Activated T-cell treated with anti-CD3 and anti-CD28 coated beads, Interleukin-2, amount 50 U/mL, for 24 hours (primary cell): ENCODE measurements at regions not wholly inside any gene's neighbourhood (a gene's known extent, or its start where the extent isn't known, plus 50 kb on each side); places are given as distances from the start of the nearest gene placed in this dataset.
"Not testable (repeated sequence)": the region's sequence is repeated elsewhere in the genome, so short reads cannot be mapped to it uniquely, and the experiment has no call there.

Experiments
- DNase-seq: peaks from one replicate; pipeline ENCODE4 v3.0.0-alpha.2; 2020
- H3K27ac Mint-ChIP-seq: 2 replicates; pipeline ENCODE4 v1.8.0; 2020; ENCODE audit warnings: mild to moderate bottlenecking, mixed read lengths
- H3K27me3 Mint-ChIP-seq: 2 replicates; pipeline ENCODE4 v1.8.0; 2020; ENCODE audit warnings: mixed read lengths
- H3K36me3 Mint-ChIP-seq: 2 replicates; pipeline ENCODE4 v1.8.0; 2020; ENCODE audit warnings: low read depth, mixed read lengths
- H3K4me1 Mint-ChIP-seq: 2 replicates; pipeline ENCODE4 v1.8.0; 2020; ENCODE audit warnings: low read depth, mixed read lengths
- H3K4me3 Mint-ChIP-seq: 2 replicates; pipeline ENCODE4 v1.8.0; 2020; ENCODE audit warnings: mild to moderate bottlenecking, moderate library complexity, mixed read lengths
- H3K9me3 Mint-ChIP-seq: 2 replicates; pipeline ENCODE4 v1.8.0; 2020; ENCODE audit warnings: mixed read lengths

- Mint-ChIP-seq H3K4me1 (no peaks in the 10 kb centered on the region), H3K36me3 (no peaks in the 10 kb centered on the region), H3K27me3 (no peaks in the 10 kb centered on the region), H3K4me3 (no peak overlapping the region), H3K9me3 (peaks cover 6% of the 10 kb centered on the region), H3K27ac (no peak overlapping the region)
- DNase-seq: no peak
These were observed 1776.2 kb downstream of the PCDH9 start for GRCh38 chr13:65453982-65454381.

- Mint-ChIP-seq H3K36me3 (no peaks in the 10 kb centered on the region), H3K27ac (no peak overlapping the region), H3K27me3 (no peaks in the 10 kb centered on the region), H3K9me3 (peaks cover 38% of the 10 kb centered on the region), H3K4me1 (no peaks in the 10 kb centered on the region), H3K4me3 (no peak overlapping the region)
- no peak for DNase-seq
These were observed 1784.8 kb downstream of the PCDH9 start for GRCh38 chr13:65445340-65445739.

- no peak for DNase-seq
- no peaks in the 10 kb centered on the region for H3K4me1 Mint-ChIP-seq
- peaks cover 29% of the 10 kb centered on the region for H3K9me3 Mint-ChIP-seq
- H3K27ac Mint-ChIP-seq: no peak overlapping the region
- no peak overlapping the region for H3K4me3 Mint-ChIP-seq
- no peaks in the 10 kb centered on the region for H3K36me3 Mint-ChIP-seq
- no peaks in the 10 kb centered on the region for H3K27me3 Mint-ChIP-seq
These were observed 1794.5 kb downstream of the PCDH9 start for GRCh38 chr13:65435590-65435989.

GRCh38 chr13:65417953-65418352 is 1812.2 kb downstream of the PCDH9 start:
- Mint-ChIP-seq H3K4me3 (no peak overlapping the region), H3K36me3 (no peaks in the 10 kb centered on the region), H3K27me3 (no peaks in the 10 kb centered on the region), H3K27ac (no peak overlapping the region), H3K4me1 (no peaks in the 10 kb centered on the region), H3K9me3 (peaks cover 17% of the 10 kb centered on the region)
- no peak for DNase-seq

- Mint-ChIP-seq H3K27ac (no peak overlapping the region), H3K4me1 (no peaks in the 10 kb centered on the region), H3K36me3 (no peaks in the 10 kb centered on the region), H3K27me3 (no peaks in the 10 kb centered on the region), H3K4me3 (no peak overlapping the region), H3K9me3 (peaks cover 13% of the 10 kb centered on the region)
- no peak for DNase-seq
These were observed 1813.4 kb downstream of the PCDH9 start for GRCh38 chr13:65416784-65417183.

GRCh38 chr13:65414187-65414586 is 1815.9 kb downstream of the PCDH9 start:
- peaks cover 8% of the 10 kb centered on the region for H3K9me3 Mint-ChIP-seq
- no peak overlapping the region for H3K4me3 Mint-ChIP-seq
- no peak overlapping the region for H3K27ac Mint-ChIP-seq
- no peaks in the 10 kb centered on the region for H3K4me1 Mint-ChIP-seq
- H3K36me3 Mint-ChIP-seq: no peaks in the 10 kb centered on the region
- H3K27me3 Mint-ChIP-seq: no peaks in the 10 kb centered on the region
- DNase-seq: no peak

- DNase-seq: no peak
- Mint-ChIP-seq H3K36me3 (no peaks in the 10 kb centered on the region), H3K9me3 (peaks cover 7% of the 10 kb centered on the region), H3K27me3 (no peaks in the 10 kb centered on the region), H3K4me1 (no peaks in the 10 kb centered on the region), H3K27ac (no peak overlapping the region), H3K4me3 (no peak overlapping the region)
These were observed 1818.6 kb downstream of the PCDH9 start for GRCh38 chr13:65411521-65411920.

GRCh38 chr13:65410791-65411190 is 1819.3 kb downstream of the PCDH9 start:
- Mint-ChIP-seq H3K9me3 (peaks cover 7% of the 10 kb centered on the region), H3K36me3 (no peaks in the 10 kb centered on the region), H3K27me3 (no peaks in the 10 kb centered on the region), H3K4me3 (no peak overlapping the region), H3K4me1 (no peaks in the 10 kb centered on the region), H3K27ac (no peak overlapping the region)
- no peak for DNase-seq

GRCh38 chr13:65401315-65401714 is 1828.8 kb downstream of the PCDH9 start:
- H3K4me1 Mint-ChIP-seq: no peaks in the 10 kb centered on the region
- no peak overlapping the region for H3K4me3 Mint-ChIP-seq
- peaks cover 10% of the 10 kb centered on the region for H3K9me3 Mint-ChIP-seq
- no peak overlapping the region for H3K27ac Mint-ChIP-seq
- DNase-seq: no peak
- no peaks in the 10 kb centered on the region for H3K36me3 Mint-ChIP-seq
- no peaks in the 10 kb centered on the region for H3K27me3 Mint-ChIP-seq

- H3K27ac Mint-ChIP-seq: no peak overlapping the region
- no peaks in the 10 kb centered on the region for H3K27me3 Mint-ChIP-seq
- H3K4me1 Mint-ChIP-seq: no peaks in the 10 kb centered on the region
- no peak overlapping the region for H3K4me3 Mint-ChIP-seq
- H3K36me3 Mint-ChIP-seq: no peaks in the 10 kb centered on the region
- no peak for DNase-seq
- H3K9me3 Mint-ChIP-seq: peaks cover 10% of the 10 kb centered on the region
These were observed 1829.4 kb downstream of the PCDH9 start for GRCh38 chr13:65400702-65401101.

- no peaks in the 10 kb centered on the region for H3K36me3 Mint-ChIP-seq
- no peaks in the 10 kb centered on the region for H3K27me3 Mint-ChIP-seq
- DNase-seq: no peak
- no peak overlapping the region for H3K4me3 Mint-ChIP-seq
- H3K9me3 Mint-ChIP-seq: peaks cover 23% of the 10 kb centered on the region
- no peak overlapping the region for H3K27ac Mint-ChIP-seq
- H3K4me1 Mint-ChIP-seq: no peaks in the 10 kb centered on the region
These were observed 1842.3 kb downstream of the PCDH9 start for GRCh38 chr13:65387743-65388347.

- Mint-ChIP-seq H3K36me3 (no peaks in the 10 kb centered on the region), H3K27me3 (no peaks in the 10 kb centered on the region), H3K4me3 (no peak overlapping the region), H3K4me1 (no peaks in the 10 kb centered on the region), H3K9me3 (peaks cover 22% of the 10 kb centered on the region), H3K27ac (no peak overlapping the region)
- no peak for DNase-seq
These were observed 1851.1 kb downstream of the PCDH9 start for GRCh38 chr13:65378943-65379519.

- Mint-ChIP-seq H3K4me1 (no peaks in the 10 kb centered on the region), H3K9me3 (peaks cover 25% of the 10 kb centered on the region), H3K27me3 (no peaks in the 10 kb centered on the region), H3K4me3 (no peak overlapping the region), H3K36me3 (no peaks in the 10 kb centered on the region), H3K27ac (no peak overlapping the region)
- no peak for DNase-seq
These were observed 1851.7 kb downstream of the PCDH9 start for GRCh38 chr13:65378484-65378883.

- DNase-seq: no peak
- Mint-ChIP-seq H3K4me1 (no peaks in the 10 kb centered on the region), H3K9me3 (peaks cover 21% of the 10 kb centered on the region), H3K27me3 (no peaks in the 10 kb centered on the region), H3K4me3 (no peak overlapping the region), H3K36me3 (no peaks in the 10 kb centered on the region), H3K27ac (no peak overlapping the region)
These were observed 1861.3 kb downstream of the PCDH9 start for GRCh38 chr13:65368832-65369231.

- no peak for DNase-seq
- no peaks in the 10 kb centered on the region for H3K36me3 Mint-ChIP-seq
- H3K9me3 Mint-ChIP-seq: peaks cover 18% of the 10 kb centered on the region
- no peaks in the 10 kb centered on the region for H3K27me3 Mint-ChIP-seq
- H3K4me3 Mint-ChIP-seq: no peak overlapping the region
- no peak overlapping the region for H3K27ac Mint-ChIP-seq
- no peaks in the 10 kb centered on the region for H3K4me1 Mint-ChIP-seq
These were observed 1876.2 kb downstream of the PCDH9 start for GRCh38 chr13:65353951-65354350.

- DNase-seq, H3K4me3 Mint-ChIP-seq, H3K27ac Mint-ChIP-seq, H3K27me3 Mint-ChIP-seq, H3K4me1 Mint-ChIP-seq, H3K36me3 Mint-ChIP-seq: not testable (repeated sequence)
- H3K9me3 Mint-ChIP-seq: peaks cover 22% of the 10 kb centered on the region
These were observed 1877.0 kb downstream of the PCDH9 start for GRCh38 chr13:65353150-65353549.
